ENCODE measurements at regions not wholly inside any gene's neighbourhood (a gene's known extent, or its start where the extent isn't known, plus 50 kb on each side); places are given as distances from the start of the nearest gene placed in this dataset.

DNA sequence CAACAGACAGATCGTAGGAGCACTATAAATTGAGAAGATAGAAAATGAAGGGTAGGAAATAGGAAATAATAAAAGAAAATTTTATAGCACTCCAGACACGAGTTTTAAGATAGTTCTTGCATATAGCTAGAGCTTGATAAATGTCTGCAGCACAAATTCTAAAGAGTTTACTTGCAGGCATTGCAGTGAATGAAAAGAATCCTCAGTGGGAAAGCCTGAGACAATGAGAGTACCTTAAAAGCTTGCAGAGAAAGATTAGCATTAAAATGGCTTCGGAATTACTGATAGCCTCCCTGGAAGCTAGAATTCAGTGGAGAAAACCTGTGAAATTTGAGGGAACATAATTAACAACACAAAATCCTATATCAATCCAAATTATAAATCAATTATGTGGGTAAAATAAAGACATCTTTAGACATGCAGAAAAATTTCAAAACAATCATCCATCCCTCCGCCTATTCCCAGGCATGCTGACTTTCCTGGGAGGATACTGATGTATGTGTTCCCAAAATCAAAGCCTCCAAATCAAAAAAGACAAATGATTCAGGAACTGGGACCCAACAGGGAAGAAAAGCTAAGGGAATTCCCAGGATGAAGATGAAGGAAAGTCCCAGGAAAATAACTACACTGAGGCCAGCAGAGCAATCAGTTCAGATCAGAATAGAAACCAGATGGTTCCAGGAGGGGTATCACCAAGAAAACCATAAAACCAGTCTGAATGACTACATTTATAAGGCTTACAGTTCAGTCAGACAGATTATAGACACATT is 305.9 kb upstream of the USP25 start:
- TF ChIP-seq CTCF (IDR thresholded peaks at IDR 0.05) (no peak), POLR2A (IDR thresholded peaks at IDR 0.05) (no peak)

All from heart left ventricle (tissue), 13 donors.